Fibroblast of lung (primary cell): ENCODE measurements at regions not wholly inside any gene's neighbourhood (a gene's known extent, or its start where the extent isn't known, plus 50 kb on each side); places are given as distances from the start of the nearest gene placed in this dataset.

Source experiments
- EZH2 ChIP-seq: IDR thresholded peaks from 2 replicates; pipeline ENCODE4 v1.5.1; 2012; ENCODE audit warnings: low read length, control low read depth, mild to moderate bottlenecking; ENCODE audit errors: missing control alignments
- TF ChIP-seq, protein P1 (sequence below), 2 donors: IDR thresholded peaks in 1 of 2; conservative IDR thresholded peaks in 1 of 2; 1 replicate in 1 of 2; 2 replicates in 1 of 2; pipeline ENCODE4 v1.5.1; 2011 to 2012; ENCODE audit warnings: low read length in 2 of 2, control low read depth in 1 of 2, inconsistent platforms in 1 of 2, low read depth in 1 of 2, mild to moderate bottlenecking in 1 of 2

DNA sequence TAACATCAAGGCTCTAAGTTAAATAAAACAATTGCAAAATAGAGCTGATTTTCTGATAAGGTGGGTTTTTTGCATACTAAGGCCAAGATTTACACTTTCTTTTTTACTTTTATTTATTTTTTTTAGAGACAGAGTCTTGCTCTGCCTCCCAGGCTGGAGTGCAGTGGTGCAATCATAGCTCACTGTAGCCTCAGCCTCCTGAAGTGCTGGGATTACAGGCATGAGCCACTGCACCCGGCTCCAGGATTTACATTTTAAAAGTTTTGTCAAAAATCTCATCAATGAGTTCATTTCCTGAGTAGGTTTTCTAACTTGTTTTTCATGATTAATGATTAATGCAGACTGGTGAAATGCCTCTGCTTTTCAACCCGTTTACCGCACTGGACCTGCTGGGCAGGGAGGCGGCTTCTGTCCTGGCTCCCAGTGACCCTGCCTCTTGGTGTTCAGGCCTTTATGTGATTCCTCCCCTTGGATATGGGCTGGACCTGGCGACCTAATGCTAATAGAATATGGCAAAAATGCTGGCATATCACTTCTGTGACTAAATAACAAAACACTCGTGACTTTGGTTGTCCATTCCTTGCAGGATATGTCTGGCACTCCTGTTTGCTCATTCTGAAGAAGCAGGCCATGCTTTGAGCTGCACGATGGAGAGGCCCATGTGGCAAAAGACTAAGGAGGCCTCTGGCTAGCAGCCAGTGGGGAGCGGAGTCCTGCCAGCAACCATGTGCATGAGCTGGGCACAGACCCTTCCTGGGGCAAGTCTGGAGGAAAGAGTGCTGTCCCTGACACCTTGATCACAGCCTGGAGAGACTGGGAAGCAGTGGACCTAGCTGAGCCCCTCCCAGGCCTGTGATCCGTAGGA, 72.2 kb upstream of the PTCH1 start:
- TF ChIP-seq, protein P1, sequence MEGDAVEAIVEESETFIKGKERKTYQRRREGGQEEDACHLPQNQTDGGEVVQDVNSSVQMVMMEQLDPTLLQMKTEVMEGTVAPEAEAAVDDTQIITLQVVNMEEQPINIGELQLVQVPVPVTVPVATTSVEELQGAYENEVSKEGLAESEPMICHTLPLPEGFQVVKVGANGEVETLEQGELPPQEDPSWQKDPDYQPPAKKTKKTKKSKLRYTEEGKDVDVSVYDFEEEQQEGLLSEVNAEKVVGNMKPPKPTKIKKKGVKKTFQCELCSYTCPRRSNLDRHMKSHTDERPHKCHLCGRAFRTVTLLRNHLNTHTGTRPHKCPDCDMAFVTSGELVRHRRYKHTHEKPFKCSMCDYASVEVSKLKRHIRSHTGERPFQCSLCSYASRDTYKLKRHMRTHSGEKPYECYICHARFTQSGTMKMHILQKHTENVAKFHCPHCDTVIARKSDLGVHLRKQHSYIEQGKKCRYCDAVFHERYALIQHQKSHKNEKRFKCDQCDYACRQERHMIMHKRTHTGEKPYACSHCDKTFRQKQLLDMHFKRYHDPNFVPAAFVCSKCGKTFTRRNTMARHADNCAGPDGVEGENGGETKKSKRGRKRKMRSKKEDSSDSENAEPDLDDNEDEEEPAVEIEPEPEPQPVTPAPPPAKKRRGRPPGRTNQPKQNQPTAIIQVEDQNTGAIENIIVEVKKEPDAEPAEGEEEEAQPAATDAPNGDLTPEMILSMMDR (conservative IDR thresholded peaks at IDR 0.05 in 1 of 2, IDR thresholded peaks at IDR 0.05 in 1 of 2; ENCODE audit: low read depth in 1 of 2, low read length in 2 of 2): no peak
- TF ChIP-seq EZH2: no peak
